Thyroid gland (tissue), 4 donors: ENCODE measurements at regions not wholly inside any gene's neighbourhood (a gene's known extent, or its start where the extent isn't known, plus 50 kb on each side); places are given as distances from the start of the nearest gene placed in this dataset.

Experiments
- POLR2A ChIP-seq, 2 donors: fragments of 450-650 bp; IDR thresholded peaks; one replicate each; pipeline ENCODE4 v1.6.1; 2017; ENCODE audit warnings: antibody characterized with exemption in 2 of 2, mild to moderate bottlenecking in 2 of 2, moderate library complexity in 1 of 2
- TF ChIP-seq, protein P1 (sequence below), 6 experiments: fragments of 200-600 bp in 3 of 6; fragments of 450-650 bp in 3 of 6; sonication (generic) in 3 of 6; IDR thresholded peaks; one replicate each; pipeline ENCODE4 v1.5.1; 2016 to 2019; ENCODE audit warnings: antibody characterized with exemption in 6 of 6, mild to moderate bottlenecking in 2 of 6, inconsistent platforms in 1 of 6, moderate library complexity in 1 of 6

DNA sequence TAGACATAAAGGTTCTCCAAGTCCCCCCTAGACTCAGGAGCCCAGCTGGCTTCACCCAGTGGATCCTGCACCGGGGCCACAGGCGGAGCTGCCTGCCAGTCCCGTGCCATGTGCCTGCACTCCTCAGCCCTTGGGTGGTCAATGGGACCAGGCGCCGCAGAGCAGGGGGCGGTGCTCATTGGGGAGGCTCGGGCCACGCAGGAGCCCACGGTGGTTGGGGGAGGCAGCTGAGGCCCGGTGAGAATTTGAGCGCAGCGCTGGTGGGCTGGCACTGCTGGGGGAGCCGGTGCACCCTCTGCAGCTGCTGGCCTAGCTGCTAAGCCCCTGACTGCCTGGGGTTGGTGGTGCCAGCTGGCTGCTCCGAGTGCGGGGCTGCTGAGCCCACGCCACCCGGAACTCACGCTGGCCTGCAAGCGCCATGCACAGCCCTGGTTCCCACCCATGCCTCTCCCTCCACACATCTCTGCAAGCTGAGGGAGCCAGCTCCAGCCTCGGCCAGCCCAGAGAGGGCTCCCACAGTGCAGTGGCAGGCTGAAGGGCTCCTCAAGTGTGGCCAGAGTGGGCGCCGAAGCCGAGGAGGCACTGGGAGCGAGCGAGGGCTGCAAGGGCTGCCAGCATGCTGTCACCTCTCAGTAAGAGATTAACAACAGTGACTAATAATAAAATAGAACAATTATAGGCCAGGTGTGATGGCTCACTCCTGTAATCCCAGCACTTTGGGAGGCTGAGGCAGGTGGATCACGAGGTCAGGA lies 65.9 kb downstream of the SPATA31D1 start:
- TF ChIP-seq POLR2A (IDR thresholded peaks at IDR 0.05), result no peak
- TF ChIP-seq, protein P1, sequence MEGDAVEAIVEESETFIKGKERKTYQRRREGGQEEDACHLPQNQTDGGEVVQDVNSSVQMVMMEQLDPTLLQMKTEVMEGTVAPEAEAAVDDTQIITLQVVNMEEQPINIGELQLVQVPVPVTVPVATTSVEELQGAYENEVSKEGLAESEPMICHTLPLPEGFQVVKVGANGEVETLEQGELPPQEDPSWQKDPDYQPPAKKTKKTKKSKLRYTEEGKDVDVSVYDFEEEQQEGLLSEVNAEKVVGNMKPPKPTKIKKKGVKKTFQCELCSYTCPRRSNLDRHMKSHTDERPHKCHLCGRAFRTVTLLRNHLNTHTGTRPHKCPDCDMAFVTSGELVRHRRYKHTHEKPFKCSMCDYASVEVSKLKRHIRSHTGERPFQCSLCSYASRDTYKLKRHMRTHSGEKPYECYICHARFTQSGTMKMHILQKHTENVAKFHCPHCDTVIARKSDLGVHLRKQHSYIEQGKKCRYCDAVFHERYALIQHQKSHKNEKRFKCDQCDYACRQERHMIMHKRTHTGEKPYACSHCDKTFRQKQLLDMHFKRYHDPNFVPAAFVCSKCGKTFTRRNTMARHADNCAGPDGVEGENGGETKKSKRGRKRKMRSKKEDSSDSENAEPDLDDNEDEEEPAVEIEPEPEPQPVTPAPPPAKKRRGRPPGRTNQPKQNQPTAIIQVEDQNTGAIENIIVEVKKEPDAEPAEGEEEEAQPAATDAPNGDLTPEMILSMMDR (IDR thresholded peaks at IDR 0.05), result no peak
